Medulla oblongata (tissue), 1 donor: ENCODE measurements at regions not wholly inside any gene's neighbourhood (a gene's known extent, or its start where the extent isn't known, plus 50 kb on each side); places are given as distances from the start of the nearest gene placed in this dataset.
"Not testable (repeated sequence)": the region's sequence is repeated elsewhere in the genome, so short reads cannot be mapped to it uniquely, and the experiment has no call there.

ENCODE experiments used
- DNase-seq: peaks from one replicate; pipeline ENCODE4 v3.0.0-alpha.2; 2015; ENCODE audit errors: extremely low spot score

DNA sequence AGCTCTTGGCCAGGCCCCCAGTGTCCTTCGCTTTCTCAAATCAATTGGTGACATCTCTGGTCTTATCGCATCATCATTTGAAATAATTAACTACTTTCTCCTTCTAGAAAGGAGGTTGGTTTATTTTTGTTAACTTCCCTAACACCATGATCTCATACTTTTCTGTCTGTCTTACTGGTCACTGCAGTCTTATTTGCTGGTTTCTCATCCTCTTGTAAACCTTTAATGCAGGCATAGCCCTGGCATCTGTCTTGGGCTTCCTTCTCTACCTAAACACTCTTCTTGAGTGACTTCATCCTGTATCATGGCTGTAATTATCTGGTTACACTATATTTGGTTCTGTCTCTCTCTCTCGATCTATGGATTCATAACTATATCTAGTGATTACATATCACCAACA, 152.8 kb downstream of the CYSLTR2 start:
- DNase-seq = no peak

DNA sequence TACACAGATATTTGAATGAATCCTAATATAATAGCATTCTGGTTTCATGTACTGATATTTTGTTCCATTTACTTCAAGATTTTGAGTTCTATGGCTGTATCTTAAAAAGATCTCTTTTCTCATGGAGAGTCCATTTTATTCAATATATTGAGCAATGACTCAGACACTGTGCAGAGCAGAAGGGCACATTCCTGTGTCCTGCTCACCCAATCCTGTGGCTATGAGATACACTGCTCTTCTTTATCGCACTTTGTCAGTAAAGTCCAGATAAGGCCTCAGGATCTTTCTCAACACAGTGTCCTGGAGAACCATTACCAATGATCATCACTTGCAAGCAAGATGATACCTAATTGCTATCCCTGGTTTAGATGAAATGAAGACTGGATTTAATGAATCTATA, 155.0 kb downstream of the CYSLTR2 start:
- DNase-seq = no peak

DNA sequence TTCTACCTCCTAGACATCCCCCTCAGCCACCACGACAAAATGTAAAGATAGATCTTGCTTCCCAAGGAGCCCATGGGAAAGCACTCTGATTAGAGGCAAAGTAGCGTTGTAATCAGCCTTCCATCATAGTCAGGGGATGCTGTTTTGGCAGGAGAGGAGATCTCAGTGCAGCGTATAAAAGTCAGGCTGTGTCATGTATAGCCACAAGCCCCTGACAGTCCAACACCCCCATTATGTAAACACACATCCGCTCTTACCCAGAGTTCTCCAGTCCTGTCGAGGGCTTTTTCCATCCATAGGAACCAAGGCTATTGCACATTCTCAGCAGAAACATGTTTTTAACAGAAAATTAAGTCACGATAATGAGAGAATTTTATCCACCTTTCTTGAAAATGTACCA, 156.3 kb downstream of the CYSLTR2 start:
- DNase-seq = no peak

- no peak for DNase-seq
These were observed 159.8 kb downstream of the CYSLTR2 start for GRCh38 chr13:48813518-48813917.

- no peak for DNase-seq
These were observed 159.0 kb upstream of the FNDC3A start for GRCh38 chr13:48816700-48817099.

- DNase-seq = no peak
These were observed 158.4 kb upstream of the FNDC3A start for GRCh38 chr13:48817166-48817802.

GRCh38 chr13:48818495-48819356, 157.0 kb upstream of the FNDC3A start:
- DNase-seq = no peak

DNA sequence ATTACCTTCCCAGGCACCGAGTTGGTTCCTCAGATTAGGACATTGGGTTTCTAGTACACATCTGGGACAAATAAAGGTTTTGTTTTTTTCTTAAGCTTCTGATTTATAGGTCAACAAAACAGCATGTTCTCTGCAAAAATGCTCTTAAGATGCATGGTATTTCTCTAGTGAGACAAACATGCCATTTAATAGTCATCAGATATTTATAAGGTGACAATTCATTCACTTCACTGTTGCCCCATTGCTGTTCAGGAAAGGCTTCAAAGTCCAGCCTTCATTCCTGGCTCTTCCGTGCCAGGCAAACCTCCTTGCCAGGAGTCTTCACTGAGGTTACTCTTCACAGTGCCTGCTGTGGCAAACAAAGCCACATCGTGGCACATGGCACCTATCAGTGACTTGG, 156.3 kb upstream of the FNDC3A start:
- DNase-seq = no peak

DNA sequence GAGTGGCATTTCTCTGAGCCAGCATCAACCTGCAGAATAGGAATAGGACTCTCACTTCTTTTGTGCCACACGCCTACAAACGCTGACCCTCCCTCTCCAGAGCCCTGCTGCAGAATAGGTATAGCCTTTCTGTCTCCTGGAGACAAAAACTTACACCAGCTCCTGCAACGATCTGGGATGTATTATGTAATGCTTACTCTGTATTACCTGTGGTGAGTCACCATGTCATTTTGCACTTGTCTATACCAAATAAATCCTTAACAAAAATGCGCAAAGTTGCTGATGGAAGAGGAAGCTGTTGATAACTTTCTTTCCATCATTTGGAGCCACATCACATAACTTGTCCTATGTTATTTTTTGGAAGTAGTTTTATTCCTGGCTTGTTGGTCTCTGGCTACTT, 155.8 kb upstream of the FNDC3A start:
- DNase-seq = no peak

DNA sequence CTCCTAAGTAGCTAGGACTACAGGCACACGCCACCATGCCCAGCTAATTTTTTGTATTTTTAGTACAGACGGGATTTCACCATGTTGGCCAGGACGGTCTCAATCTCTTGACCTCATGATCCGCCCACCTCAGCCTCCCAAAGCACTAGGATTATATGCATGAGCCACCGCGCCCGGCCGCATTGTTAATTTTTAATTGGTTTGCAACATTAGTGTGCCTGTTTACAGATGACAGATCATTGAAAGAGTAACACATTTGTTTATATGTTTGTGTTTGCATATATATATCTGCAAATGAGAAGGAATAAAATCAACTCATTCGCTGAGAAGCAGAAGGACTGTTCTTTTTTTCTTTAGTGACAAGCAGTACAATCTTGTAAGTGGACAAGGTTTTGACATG, 152.2 kb upstream of the FNDC3A start:
- DNase-seq = not testable (repeated sequence)

GRCh38 chr13:48826039-48826438, 149.7 kb upstream of the FNDC3A start:
- no peak for DNase-seq

- not testable (repeated sequence) for DNase-seq
These were observed 148.7 kb upstream of the FNDC3A start for GRCh38 chr13:48826922-48827454.

- DNase-seq = no peak
These were observed 148.0 kb upstream of the FNDC3A start for GRCh38 chr13:48827709-48828108.

GRCh38 chr13:48828962-48829411, 146.7 kb upstream of the FNDC3A start:
- no peak for DNase-seq

DNA sequence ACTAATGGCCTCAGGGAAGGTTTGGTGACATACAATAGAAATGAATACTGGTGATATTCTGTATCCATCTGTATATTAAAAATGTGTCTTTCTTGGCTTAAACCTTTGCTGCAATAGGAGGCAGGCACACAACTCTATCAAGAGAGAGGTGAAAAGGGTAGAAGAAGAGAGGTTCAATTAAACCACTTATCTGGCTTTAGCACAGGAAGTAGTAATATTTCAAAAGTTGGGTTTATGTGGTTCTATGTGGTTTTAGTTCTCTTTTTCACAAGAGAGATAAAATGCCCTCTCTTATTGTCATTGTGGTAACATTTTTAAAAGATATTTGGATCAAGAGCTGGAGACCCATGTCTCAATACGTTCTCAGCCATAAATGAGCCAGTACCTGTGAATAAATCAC, 146.2 kb upstream of the FNDC3A start:
- no peak for DNase-seq

DNA sequence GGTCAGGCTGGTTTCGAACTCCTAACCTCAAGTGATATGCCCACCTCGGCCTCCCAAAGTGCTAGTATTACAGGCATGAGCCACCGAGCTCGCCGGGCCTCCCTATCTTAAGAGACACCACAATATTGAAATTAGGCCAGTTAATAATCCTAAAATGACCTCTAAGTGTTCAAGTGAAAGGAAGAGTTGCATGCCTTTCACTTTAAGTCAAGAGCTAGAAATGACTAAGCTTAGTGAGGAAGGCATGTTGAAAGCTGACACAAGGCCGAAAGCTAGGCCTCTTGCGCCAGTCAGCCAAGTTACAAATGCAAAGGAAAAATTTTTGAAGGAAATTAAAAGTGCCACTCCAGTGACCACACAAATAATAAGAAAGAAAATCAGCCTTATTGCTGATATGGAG, 144.5 kb upstream of the FNDC3A start:
- DNase-seq = no peak

GRCh38 chr13:48833412-48833811, 142.3 kb upstream of the FNDC3A start:
- DNase-seq = no peak

DNA sequence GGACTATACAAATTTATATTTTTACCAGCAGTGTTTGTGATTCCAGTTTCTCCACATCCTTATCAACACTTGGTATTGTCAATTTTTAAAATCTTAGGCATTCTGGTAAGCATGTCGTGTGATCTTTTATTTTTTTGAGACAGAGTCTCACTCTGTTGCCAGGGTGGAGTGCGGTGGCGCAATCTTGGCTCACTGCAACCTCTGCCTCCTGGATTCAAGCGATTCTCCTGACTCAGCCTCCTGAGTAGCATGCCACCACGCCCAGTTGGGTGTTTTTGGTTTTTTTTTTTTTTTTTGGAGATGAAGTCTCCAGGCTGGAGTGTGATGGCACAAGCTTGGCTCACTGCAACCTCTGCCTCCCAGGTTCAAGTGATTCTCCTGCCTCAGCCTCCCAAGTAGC, 140.4 kb upstream of the FNDC3A start:
- DNase-seq = not testable (repeated sequence)

DNA sequence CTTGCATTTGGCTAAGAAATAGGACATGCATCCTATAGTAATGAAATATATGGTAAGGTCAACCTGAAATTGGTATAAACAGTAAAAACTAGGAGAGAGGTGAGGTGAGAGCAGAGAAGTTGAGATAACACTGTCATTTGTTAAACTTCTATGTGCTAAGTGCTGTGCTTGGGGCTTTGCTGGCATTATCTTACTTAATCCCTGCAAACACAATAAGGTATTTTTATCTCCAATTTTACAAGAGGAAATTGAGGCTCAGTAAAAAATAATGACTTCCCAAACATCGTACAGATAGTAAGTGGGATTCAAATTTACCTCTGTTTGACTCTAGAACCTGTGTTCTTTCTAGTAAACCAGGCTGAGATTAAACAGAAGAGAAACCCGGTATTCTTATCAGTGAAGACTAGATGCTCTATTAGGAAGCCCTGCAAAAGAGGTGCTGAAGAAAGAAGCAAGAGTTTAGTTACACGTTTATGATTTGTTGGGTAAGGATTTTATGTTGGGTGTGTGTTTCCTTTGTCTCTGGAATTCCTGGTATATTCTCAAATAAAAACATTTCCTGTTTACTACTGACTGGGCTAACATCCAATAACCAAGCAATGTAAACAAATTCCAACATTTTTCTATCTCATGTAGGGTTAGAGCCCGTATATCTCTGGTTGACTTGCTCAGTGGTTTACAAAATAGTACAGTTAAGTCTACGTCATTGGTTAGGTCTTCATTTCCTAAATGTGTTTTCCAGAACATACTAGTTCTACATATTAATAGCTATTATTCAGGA, 137.3 kb upstream of the FNDC3A start:
- no peak for DNase-seq

DNA sequence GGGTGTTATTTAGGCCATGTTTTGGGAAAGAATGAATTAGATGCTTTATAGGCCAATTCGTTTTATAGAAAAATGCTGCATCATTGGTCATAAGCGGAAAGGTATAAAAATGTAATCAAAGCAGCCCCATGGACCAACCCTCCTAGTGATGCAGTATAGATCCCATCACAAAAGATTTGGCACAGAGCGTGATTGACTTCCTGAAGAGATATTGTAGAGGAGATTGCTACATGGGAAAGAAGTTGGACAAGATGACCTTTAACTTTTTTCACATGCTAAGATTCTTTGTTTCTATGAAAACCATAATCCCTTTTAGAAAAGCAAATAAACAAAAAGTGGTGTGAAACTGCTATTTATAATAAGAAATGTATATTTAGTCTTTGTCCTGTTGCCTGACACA, 136.5 kb upstream of the FNDC3A start:
- DNase-seq = no peak

DNA sequence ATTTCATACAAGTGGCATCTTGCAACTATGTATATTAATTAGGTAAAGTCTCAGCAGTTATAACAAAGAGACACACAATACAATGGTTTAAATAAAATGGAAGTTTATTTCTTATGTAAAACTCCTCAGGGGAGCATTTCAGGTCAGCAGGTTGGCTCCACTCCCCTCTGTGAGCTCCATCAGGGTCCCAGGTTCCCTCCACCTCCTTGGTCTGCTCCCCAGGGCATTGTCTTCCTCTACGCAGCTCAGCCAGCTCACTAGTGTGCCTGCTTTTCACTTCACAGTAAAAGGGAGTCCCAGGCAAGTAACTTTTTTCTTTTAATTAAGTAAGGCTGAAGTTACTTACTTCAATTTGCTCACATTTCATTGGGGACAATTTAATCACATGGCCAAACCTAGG, 135.3 kb upstream of the FNDC3A start:
- no peak for DNase-seq

- DNase-seq = no peak
These were observed 133.4 kb upstream of the FNDC3A start for GRCh38 chr13:48842316-48842715.
